Hematopoietic multipotent progenitor cell treated with erythropoietin and hydrocortisone succinate and interleukin-3 and kit ligand, for 15 days (in vitro differentiated cells): ENCODE measurements at regions not wholly inside any gene's neighbourhood (a gene's known extent, or its start where the extent isn't known, plus 50 kb on each side); places are given as distances from the start of the nearest gene placed in this dataset.
"Not testable (repeated sequence)": the region's sequence is repeated elsewhere in the genome, so short reads cannot be mapped to it uniquely, and the experiment has no call there.

Source experiments
- DNase-seq: peaks from one replicate; pipeline ENCODE4 v3.0.0-alpha.2; 2015; ENCODE audit warnings: low spot score

DNA sequence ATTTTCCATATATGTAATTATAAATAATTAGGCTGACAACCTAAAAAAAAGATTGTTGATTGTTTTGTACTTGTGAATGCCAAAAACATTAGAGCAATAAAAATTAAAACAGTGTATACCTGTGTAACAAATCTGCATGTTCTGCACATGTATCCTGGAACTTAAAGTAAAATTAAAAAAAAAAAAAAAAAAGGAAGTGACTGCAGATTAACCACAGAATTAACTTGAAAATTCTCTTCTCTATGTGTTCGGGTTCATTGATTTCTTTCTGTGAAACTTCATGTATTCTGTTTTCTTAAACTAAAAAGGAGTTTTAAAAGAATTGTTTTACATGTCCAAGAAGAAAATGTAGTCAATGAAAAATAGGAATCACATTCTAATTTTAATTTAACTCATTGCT is 95.7 kb downstream of the FASLG start:
- no peak for DNase-seq

DNA sequence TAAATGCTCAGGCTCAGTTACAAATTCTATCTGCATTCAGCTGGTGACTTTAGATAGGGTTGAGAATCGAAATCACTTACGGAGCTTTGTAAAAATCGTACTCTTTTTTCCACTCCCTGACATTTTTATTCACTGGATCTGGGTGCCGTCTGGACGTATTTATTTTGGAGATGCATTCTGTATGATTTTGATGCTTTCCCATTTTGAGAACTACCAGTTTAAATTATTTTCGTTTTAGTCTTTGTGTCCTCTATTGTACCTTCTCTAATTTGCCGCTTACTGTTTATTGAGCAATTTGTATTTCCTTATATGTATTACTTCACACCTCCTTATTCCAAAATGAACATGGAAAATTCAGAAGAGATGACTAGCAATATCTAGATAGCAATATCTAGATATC is 96.2 kb downstream of the FASLG start:
- DNase-seq = no peak

DNA sequence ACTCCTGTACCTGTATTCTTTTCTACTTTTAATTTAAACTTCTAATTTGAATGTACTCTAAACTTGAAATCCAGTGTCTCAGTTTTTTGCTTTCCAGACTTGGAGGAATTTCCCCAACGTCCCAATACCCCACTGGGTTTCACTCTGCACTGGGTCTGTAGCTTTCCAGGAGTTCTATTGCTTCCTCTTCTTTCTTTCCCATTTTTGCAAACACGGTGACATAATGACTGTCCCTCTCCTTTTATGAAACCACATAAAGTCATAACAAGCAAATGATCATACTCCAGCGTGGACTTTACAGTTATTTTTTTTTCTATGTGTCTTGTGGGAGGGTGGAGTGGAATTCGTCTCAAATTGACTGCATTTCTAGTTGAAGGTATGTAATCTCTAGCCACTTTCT is 97.1 kb downstream of the FASLG start:
- DNase-seq = no peak

DNA sequence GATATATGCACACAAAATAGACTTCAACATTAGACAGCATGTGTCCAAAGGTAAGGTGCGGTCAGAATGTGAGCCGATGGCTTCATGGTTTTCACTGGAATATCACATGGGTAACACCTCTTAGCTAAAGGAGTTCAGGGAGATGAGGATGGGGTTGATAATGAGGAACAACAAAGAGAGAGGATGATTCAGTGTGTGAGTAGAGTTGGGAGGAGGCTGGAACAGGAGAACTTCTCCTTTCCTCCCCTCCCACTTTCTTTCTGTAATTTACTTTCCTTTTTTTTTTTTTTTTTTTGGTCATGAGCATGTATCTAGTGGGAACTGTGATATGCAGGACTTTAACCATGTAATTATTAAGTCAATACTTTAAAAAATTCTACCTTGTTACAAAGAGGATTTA is 99.4 kb downstream of the FASLG start:
- DNase-seq = no peak

DNA sequence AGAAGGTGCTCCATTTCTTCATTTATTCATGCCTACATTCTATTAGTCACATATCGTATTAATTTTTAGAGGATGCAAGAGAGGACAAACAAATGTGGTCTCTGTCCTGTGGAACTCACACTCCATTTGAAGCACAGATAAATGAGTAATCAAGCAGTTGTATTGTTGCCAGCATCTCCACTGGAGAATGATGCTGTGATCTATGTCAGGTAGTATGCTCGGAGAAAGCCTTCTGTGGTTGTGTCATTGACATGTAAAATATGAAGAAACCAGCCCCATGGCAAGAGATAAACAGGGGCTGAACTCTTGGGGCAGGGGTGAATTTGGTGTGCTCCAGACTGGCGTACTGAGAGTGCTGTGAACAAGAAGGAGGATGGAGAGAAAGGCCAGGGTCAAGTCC is 101.2 kb downstream of the FASLG start:
- no peak for DNase-seq

DNA sequence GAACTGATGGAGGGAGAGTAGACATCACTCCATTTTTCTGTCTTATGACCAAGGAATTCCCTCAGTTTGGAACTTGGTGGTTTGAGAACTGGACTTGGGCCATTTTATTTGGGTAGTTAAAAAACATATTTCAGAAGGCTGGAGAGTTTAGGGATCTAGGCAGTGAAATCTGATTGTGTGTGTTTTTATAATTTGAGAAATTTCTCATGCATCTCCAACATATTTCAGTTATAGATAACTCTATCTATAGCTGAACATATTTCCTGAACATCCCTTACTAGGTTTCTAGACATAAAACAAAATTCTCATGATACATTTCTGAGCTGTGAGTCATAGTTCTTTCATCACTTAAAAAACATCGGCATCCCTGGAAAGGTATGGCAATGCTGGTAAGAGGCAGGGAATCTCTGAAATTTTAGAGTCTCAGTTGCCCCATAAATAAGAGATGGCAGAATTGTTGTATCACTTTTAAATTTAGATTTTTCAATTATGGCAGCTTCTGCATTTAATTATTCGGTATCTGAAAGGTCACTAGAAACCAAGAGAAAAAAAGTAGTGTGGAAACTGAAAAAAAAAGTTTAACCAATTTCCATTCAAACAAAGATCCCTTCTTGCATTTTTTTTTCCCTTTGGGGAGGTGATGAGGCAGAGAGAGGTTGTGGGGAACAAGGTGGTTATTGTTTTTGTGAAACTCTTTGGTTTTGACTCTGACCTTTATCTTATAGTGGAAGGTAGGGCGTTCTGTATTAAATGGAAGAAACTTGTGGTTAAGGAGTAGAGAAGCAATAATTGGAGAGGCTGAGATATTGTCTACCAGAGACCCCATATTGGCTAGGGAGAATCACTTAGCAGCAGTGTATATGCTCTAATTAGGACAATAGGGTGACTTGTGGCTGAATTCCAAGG is 102.9 kb downstream of the FASLG start:
- no peak for DNase-seq

DNA sequence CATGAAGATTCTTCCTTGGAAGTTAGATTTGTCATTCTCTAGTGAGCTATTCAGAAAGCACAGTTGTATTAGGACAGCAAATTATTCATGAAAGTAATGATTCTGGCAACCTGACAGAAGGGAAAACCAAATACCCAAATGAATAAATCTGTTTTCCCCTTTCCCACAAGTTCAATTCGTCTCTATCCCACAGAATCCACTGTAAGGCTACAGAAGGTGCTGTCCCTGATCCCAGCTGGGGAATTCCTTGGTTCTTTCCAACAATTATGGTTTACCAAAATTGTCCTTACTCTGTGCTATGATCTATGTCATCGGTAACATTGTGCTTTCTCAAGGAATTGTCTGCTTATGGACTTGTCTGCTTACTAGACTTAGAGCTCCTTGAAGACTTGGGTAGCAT is 104.2 kb downstream of the FASLG start:
- DNase-seq = no peak

DNA sequence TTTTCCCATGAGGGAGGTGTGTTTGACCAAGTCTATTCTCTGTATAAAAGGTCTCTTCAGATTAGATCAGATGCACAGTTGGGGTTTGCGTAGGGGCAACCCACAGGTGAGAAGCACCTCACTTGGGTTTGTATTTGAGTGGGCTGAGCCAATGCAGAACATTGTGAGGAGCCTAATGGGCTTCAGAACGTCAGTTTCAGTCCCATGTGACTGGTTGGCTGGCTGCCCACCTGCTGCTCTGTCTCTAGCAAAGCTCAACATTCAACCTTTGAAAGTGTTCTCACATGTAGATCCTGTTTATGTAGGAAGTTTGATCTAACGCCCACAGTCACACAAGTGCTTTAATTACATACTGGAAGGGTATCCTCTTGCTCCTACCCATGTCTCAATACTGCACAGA is 105.5 kb downstream of the FASLG start:
- no peak for DNase-seq

DNA sequence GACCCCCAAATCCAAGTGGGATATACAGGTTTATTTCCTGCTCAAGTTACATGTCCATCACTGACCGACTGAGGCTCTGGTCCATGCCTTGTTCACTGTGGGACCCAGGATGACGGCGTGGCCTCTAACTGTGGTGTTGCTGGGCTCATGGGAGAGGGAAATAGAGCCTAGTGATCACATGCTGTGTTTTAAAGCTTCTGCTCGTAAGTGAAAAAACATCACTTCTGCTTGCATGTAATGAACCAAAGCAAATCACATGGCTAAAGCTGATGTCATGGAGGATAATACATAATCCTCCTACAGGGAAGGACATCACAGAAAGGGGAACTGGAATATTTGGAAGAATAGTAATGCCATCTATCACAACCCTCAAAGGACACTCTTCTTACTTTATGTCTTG is 107.6 kb downstream of the FASLG start:
- DNase-seq = no peak

DNA sequence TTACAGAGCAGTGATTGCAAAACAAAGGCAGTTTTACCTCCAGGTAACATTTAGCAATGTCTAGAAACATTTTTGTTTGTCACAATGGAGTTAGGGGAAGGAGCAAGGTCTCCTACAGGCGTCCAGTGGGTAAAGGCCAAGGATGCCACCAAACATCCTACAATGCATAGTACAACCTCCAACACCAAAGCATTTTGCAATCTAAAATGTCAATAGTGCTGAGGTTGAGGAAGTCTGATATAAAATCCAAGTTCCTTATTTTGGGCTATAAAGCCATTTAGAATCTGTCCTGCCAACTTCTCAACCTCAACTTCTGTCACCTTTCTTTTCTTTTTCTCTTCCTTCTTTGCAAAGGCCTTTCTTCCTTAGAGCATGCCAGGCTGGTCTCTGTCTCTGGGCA is 111.2 kb downstream of the FASLG start:
- no peak for DNase-seq

DNA sequence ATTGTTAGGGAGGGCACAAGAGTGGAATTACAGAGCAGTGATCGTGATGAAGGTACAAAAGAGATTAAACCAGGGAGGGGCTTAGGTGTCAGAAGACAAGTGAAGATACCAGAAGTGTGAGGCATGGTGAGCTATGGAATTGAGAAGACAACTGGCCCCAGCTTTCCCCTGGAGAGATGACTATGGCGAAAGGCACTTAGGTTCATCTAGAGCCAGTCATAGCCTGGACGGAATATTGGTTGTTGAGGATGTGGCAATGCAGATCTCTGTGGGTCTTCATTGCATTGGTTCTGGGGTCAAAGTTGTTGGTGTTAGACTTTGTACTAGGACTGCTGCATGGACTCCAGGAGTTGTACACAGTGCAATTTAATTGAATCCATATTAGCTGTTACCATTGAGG is 115.7 kb downstream of the FASLG start:
- DNase-seq = no peak

DNA sequence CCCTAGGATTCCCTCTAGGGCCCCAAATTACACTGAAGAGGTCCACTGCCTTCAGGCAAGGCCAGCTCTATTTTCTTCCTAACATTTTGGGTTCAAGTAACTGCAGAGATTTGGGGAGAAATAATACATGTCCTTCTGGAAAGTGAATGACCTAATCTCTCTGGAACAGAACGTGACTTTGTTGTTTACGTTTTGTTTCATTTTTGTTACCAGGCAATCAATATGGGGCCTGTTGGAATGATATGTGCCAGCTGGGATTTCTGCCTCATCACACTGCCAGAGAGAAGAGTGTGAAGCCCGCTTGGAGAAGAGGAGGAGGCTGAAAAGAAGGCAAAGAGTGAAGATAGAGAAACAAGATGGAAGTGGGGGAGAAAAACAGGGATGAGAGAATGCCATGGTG is 116.7 kb downstream of the FASLG start:
- no peak for DNase-seq

DNA sequence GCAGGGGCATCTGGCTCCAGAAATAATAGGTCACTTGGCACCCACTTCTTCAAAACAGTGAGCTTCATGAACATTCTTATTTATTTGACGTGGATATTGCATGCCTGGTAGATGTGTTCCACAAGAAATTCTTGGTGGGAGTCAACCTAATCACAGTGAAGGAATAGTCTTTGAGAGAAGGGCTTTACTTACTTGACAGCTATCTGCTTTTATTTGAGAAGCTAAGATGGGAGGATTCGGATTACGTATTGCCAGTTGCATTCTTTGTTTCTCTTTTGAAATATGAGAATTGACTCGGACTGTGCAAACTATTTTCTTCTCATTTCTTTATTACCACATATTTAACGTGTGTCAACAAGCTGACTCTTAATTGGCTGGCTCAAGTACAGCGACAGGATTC is 117.2 kb downstream of the FASLG start:
- no peak for DNase-seq

DNA sequence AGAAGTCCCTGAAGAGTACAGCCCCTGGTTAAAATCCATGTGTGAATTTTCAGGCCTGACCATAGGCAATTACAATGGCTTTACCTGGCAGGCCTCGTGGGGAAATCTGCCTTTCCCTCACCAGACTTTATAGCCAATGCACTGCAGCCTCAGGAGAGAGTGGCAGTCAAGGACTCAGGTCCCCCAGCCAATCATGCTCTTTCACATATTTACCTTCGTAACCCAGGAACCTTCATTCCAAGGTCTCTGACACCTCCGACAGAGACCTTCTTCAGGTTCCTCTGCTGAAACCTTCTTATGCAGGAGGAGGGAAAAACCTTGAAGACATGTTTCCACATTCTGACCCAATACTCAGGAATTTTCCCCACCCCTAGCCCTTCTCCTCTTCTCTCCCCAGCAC is 118.9 kb downstream of the FASLG start:
- DNase-seq = no peak

DNA sequence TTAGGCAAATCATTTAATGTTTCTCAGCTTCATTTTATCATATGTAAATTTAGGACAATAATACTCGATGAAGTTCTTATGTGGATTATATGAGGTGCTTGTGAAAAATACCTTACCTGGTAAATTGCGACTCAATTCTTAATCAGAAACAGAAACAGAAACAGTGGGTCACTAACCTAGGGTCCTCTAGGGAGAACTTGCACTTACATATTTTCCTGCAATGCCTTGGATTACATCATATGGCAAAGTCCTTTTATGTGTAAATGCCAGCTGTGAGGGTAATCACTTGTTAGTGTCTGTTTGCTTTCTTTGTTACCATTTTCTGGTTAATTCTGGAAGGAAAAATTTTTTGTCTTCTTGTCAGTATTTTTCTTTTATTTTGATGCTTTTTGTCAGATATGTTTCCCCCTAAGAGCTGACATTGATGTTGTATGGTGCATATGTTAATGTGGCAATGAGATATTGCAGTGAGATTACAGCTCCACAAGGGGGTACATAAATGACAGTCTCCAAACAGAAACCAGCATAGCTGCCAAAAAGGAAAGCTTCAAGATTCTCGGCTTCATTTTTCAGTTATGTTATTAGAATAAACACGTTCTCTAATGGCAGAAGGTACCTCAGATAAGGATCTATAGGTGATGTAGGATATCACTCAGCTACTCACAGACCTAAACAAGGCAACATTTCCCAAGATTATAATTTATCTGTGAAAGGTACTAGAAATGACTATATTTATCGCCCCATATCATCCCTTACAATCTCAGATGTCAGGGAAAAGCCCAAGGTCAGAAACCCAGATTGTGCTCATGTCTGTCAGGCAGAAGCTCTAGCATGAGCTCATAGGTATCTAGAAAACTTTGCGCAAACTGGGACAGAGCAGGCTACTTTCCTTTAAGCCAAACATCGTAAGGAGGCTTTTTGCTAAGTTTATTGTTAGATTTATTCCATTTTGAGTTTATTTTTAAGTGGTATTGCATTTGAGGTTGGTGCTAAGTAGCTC is 119.9 kb downstream of the FASLG start:
- peak; percentile 12 for DNase-seq

DNA sequence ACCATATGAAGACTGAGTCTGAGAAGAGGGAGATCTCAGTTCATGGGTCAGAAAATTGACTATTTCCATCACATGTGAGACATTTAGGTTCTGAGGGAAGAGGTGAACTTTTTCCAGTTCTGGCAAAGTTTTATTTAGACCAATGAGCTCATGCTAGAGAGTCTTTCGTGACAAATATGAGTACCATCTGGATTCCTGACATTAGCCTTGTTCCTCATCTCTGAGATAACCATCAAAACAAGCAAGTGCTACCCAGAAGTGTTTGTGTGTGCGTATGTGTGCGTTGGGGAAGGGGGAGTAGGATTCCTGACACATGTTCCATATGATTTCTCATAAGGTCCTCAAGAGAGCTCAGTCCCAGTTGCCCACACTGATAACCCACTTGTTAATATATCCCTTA is 120.6 kb downstream of the FASLG start:
- no peak for DNase-seq

DNA sequence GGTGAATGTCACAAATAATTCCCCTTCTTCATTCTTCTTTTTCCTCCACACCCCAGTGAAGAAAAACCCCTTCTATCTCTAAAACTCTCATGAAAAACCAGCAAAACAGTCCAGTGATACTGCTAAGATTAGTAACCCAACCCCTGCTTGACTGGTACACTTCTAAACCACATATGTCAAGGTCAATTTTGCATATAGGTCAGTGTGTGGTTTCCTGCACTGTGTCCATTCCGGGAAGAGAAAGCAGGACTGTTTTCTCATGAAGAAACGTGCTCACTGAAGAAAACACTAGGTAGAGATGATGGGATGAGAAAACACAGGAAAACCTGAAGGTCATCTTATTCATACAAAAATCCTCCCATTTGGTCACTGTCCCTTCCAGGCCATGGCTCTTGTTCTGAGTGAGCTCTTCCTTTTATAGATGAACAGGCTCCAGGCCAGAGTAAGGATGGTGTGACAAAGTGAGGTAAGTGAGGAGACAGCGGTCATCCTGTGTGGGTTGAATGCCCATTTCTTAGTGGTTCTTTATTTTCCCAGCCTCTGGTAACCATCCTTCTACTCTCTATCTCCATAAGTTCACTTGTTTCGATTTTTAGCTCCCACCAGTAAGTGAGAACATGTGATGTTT is 122.7 kb downstream of the FASLG start:
- DNase-seq = no peak

DNA sequence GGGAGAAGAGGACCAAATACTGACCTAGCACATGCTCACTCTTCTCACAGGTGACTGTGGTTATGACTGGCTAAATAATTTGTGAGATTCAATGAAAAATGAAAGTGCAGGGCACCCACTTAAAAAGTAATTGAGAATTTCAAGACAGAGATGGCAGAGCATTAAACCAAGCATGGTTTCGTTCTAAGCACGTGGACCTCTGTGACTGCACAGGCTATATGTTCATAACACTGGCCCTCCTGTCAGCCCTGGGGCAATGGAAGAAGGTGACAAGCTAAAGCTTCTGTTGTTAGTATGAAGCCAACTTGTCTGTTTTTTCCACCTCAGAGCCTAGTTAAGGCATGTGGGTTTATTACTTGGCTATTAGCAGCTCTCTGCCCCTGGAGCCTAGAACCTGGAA is 130.9 kb downstream of the FASLG start:
- DNase-seq = no peak

DNA sequence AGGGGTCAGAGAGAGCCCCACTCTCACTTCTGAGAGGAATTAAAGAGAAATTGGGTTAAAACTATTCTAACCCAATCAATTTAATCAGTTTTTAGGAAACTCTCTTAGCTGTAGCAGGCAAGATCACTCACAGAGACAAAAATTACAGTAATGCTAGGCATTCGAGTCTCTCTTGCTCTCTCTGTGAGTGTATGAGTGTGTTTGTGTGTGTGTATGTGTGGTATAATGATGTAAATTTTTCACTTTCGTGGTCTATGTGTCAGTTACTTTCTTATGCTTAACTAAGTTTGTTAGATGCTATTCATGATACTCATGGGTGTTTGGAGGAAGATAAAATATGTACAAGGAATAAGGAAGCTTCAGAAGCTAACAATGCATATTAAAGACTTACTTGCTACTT is 131.3 kb downstream of the FASLG start:
- DNase-seq = no peak

DNA sequence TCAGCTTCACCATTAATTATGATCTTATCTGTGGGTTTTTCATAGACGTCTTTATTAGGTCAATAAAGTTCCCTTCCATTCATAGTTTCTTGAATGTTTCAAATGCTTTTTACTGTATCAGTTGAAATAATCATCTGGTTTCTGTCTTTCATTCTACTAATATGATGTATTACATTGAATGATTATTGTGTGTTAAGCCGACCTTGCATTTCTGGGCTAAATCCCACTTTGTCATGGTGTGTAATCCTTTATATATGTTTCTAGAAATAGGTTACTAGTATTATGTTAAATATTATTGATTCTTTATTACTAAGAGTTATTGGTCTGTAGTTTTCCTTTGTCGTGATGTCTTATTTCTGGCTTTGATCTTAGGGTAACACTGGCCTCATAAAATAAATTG is 134.9 kb downstream of the FASLG start:
- no peak for DNase-seq

DNA sequence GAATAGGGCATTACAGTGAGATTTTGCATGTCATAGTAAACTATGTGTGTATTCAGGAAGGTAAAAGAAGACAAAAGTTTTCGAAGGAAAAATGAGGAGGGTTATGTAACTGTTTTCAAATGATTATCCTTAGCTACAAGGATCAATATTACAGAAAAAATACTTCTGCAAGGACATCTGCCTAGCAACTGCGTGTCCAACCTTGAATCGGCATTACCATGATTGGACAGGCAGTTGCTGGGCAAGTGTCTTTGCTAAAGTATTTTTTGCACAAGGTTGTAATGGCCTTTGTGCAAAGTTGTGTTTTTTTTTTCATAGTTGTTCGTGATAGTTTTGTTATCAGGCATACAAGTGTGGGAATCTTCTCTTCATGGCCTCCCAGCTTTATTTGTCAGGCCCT is 136.8 kb downstream of the FASLG start:
- DNase-seq = no peak

DNA sequence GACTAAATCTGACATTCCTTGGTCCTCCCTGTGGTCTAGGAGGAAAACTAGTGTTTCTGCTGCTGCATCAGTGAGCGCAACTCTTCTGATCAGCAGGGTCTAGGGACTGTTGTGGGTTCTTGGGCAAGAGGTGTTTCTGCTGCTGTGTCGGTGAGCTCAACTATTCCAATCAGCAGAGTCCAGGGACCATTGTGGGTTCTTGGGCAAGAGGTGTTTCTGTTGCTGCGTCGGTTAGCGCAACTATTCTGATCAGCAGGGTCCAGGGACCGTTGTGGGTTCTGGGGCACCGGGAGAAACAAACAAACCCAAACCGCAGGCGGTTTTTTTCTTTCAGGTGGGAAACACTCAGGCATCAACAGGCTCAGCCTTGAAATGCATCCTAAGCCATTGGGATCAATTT is 140.9 kb downstream of the FASLG start:
- not testable (repeated sequence) for DNase-seq
